Right hindlimb (tissue), 1 donor: ENCODE measurements at regions not wholly inside any gene's neighbourhood (a gene's known extent, or its start where the extent isn't known, plus 50 kb on each side); places are given as distances from the start of the nearest gene placed in this dataset.

Experiments
- DNase-seq: peaks from one replicate; pipeline ENCODE4 v3.0.0-alpha.2; 2018

GRCh38 chr11:19394525-19395016 lies 153.8 kb upstream of the E2F8 start:
- DNase-seq = no peak

- no peak for DNase-seq
Observed at GRCh38 chr11:19393941-19394340, 153.2 kb upstream of the E2F8 start.

GRCh38 chr11:19392847-19393518 lies 152.2 kb upstream of the E2F8 start:
- no peak for DNase-seq

GRCh38 chr11:19392321-19392720 lies 151.6 kb upstream of the E2F8 start:
- DNase-seq = no peak

GRCh38 chr11:19391652-19392051 lies 150.9 kb upstream of the E2F8 start:
- DNase-seq = no peak

GRCh38 chr11:19391026-19391425 lies 150.3 kb upstream of the E2F8 start:
- no peak for DNase-seq

GRCh38 chr11:19389787-19390303 lies 149.1 kb upstream of the E2F8 start:
- no peak for DNase-seq

- DNase-seq = no peak
Observed at GRCh38 chr11:19382131-19382611, 141.4 kb upstream of the E2F8 start.

GRCh38 chr11:19380375-19380774 lies 139.6 kb upstream of the E2F8 start:
- no peak for DNase-seq

- DNase-seq = no peak
Observed at GRCh38 chr11:19379465-19379864, 138.7 kb upstream of the E2F8 start.

- DNase-seq = no peak
Observed at GRCh38 chr11:19378814-19379213, 138.1 kb upstream of the E2F8 start.

- no peak for DNase-seq
Observed at GRCh38 chr11:19377881-19378280, 137.1 kb upstream of the E2F8 start.

- DNase-seq = no peak
Observed at GRCh38 chr11:19375440-19375839, 134.7 kb upstream of the E2F8 start.

- DNase-seq = no peak
Observed at GRCh38 chr11:19374151-19374569, 133.4 kb upstream of the E2F8 start.

GRCh38 chr11:19372381-19372780 lies 131.6 kb upstream of the E2F8 start:
- DNase-seq = no peak

GRCh38 chr11:19370100-19370861 lies 129.5 kb upstream of the E2F8 start:
- peak; percentile 70 for DNase-seq

GRCh38 chr11:19368726-19369375 lies 128.1 kb upstream of the E2F8 start:
- DNase-seq = peak; percentile 46

- no peak for DNase-seq
Observed at GRCh38 chr11:19366992-19367709, 126.4 kb upstream of the E2F8 start.

GRCh38 chr11:19365743-19366410 lies 125.1 kb upstream of the E2F8 start:
- no peak for DNase-seq

- DNase-seq = no peak
Observed at GRCh38 chr11:19359221-19360000, 118.7 kb upstream of the E2F8 start.

GRCh38 chr11:19357943-19358342 lies 117.2 kb upstream of the E2F8 start:
- DNase-seq = no peak
